HepG2 (cell line): ENCODE measurements at regions not wholly inside any gene's neighbourhood (a gene's known extent, or its start where the extent isn't known, plus 50 kb on each side); places are given as distances from the start of the nearest gene placed in this dataset.
A peak's percentile ranks its signal among the peaks of the same experiment; 100 is the strongest.

Source experiments
- ATAC-seq: fragments of 200-7000 bp; cut with Tn5 transposase; 3 replicates; pipeline ENCODE4 v1.9.1; 2020; ENCODE audit warnings: mild to moderate bottlenecking, moderate library complexity
- BruUV-seq: library from RNA; stranded (reverse); fragments of 400-500 nt; replicated peaks from 2 replicates; lab custom pipeline; 2021; lab: Mats Ljungman, UMichigan
- CTCF ChIA-PET: fragments of 300-600 bp; formaldehyde crosslinking; extraction: SDS; loops from one replicate; lab custom pipeline; 2021; ENCODE audit warnings: low total read pairs, inconsistent platforms, low intra/inter-chr PET ratio; lab: Yijun Ruan, JAX
- POLR2A ChIA-PET: fragments of 350-600 bp; sonication (Branson Sonifier 250); formaldehyde crosslinking; loops from one replicate; lab custom pipeline; 2020; ENCODE audit warnings: antibody characterized with exemption, inconsistent platforms; lab: Yijun Ruan, JAX
- DNase-seq: peaks from one replicate; pipeline ENCODE4 v3.0.0-alpha.2; 2015; ENCODE audit warnings: low spot score
- FAIRE-seq: peaks from 3 replicates; lab custom pipeline; 2011; peaks lifted over from hg19 to GRCh38; lab: Jason Lieb, UNC
- H2AFZ ChIP-seq: one replicate; pipeline ENCODE4 v1.6.1; 2011; ENCODE audit warnings: low read length, inconsistent platforms
- H3K27ac ChIP-seq: fragments of 300-600 bp; 3 replicates; pipeline ENCODE4 v1.8.0; 2011; ENCODE audit warnings: mixed run types, mild to moderate bottlenecking, mixed read lengths, low read length, inconsistent platforms; ENCODE audit not compliant: insufficient read depth; ENCODE audit errors: extremely low read length
- H3K27me3 ChIP-seq, 2 experiments: fragments of 200-600 bp in 1 of 2; 2 replicates in 1 of 2; 3 replicates in 1 of 2; pipeline versions ENCODE4 v1.6.0 to v1.8.0; 2011; ENCODE audit warnings: low read length in 2 of 2, mild to moderate bottlenecking in 2 of 2, moderate library complexity in 2 of 2, inconsistent platforms in 1 of 2; ENCODE audit not compliant: insufficient read depth in 2 of 2, control insufficient read depth in 1 of 2
- H3K36me3 ChIP-seq, 2 experiments: fragments of 200-600 bp in 1 of 2; replicated peaks in 1 of 2; 2 replicates in 1 of 2; 3 replicates in 1 of 2; pipeline versions ENCODE4 v1.5.1 to v1.8.0; 2011; ENCODE audit warnings: low read length in 2 of 2, inconsistent platforms in 1 of 2; ENCODE audit not compliant: insufficient read depth in 2 of 2, control insufficient read depth in 1 of 2
- H3K4me1 ChIP-seq: 2 replicates; pipeline ENCODE4 v1.5.1; 2012; ENCODE audit warnings: low read length, inconsistent platforms; ENCODE audit not compliant: insufficient read depth
- H3K4me2 ChIP-seq: 2 replicates; pipeline ENCODE4 v1.6.0; 2011; ENCODE audit warnings: low read depth, low read length, inconsistent platforms
- H3K4me3 ChIP-seq, 3 experiments: fragments of 200-600 bp in 1 of 3; sonication (generic), shearing (Covaris generic) in 1 of 3; replicated peaks in 1 of 3; 2 replicates each; pipeline ENCODE4 v1.5.1; 2011 to 2016; ENCODE audit warnings: low read length in 3 of 3, inconsistent platforms in 2 of 3, low read depth in 2 of 3, mild to moderate bottlenecking in 2 of 3, control low read depth in 1 of 3, mixed read lengths in 1 of 3; ENCODE audit not compliant: insufficient read depth in 1 of 3
- H3K79me2 ChIP-seq: one replicate; pipeline ENCODE4 v1.6.1; 2011; ENCODE audit warnings: low read length, inconsistent platforms; ENCODE audit not compliant: insufficient read depth
- H3K9ac ChIP-seq: 2 replicates; pipeline ENCODE4 v1.6.0; 2011; ENCODE audit warnings: mild to moderate bottlenecking, low read depth, low read length, inconsistent platforms; ENCODE audit not compliant: insufficient read depth
- H3K9me3 ChIP-seq: 2 replicates; pipeline ENCODE4 v1.5.1; 2012; ENCODE audit warnings: mild to moderate bottlenecking, low read length
- H4K20me1 ChIP-seq: 2 replicates; pipeline ENCODE4 v1.6.0; 2011; ENCODE audit warnings: inconsistent platforms, mild to moderate bottlenecking, low read length, moderate library complexity; ENCODE audit not compliant: insufficient read depth
- HDAC6 ChIP-seq: fragments of 200-600 bp; sonication (generic); IDR thresholded peaks from 2 replicates; pipeline ENCODE4 v1.7.0; 2017; ENCODE audit warnings: mild to moderate bottlenecking, antibody characterized with exemption, low read length, low read depth
- KAT8 ChIP-seq: IDR thresholded peaks from 2 replicates; pipeline ENCODE4 v1.6.1; 2016; ENCODE audit warnings: missing genetic modification reagents, missing compliant biosample characterization
- KDM1A ChIP-seq: IDR thresholded peaks from 2 replicates; pipeline ENCODE4 v1.6.1; 2016; ENCODE audit warnings: missing compliant biosample characterization
- KLF16 ChIP-seq, 2 experiments: sonication (generic) in 1 of 2; formaldehyde crosslinking in 1 of 2; IDR thresholded peaks; 2 replicates each; pipeline versions ENCODE4 v1.6.1 to v1.8.0; 2016 to 2023; ENCODE audit warnings: missing genetic modification reagents in 2 of 2, missing compliant biosample characterization in 1 of 2
- KLF9 ChIP-seq: IDR thresholded peaks from 2 replicates; pipeline ENCODE4 v1.6.1; 2016; ENCODE audit warnings: low read depth
- MAFK ChIP-seq, 2 experiments: IDR thresholded peaks in 1 of 2; conservative IDR thresholded peaks in 1 of 2; 2 replicates each; pipeline ENCODE4 v1.6.1; 2011; ENCODE audit warnings: improper control_type of control experiment in 2 of 2, low read length in 2 of 2
- MED1 ChIP-seq: sonication (generic); formaldehyde crosslinking; IDR thresholded peaks from 2 replicates; pipeline ENCODE4 v1.4.0; 2020; ENCODE audit warnings: missing genetic modification reagents
- NFE2L2 ChIP-seq: fragments of 150-350 bp; IDR thresholded peaks from 2 replicates; pipeline ENCODE4 v1.6.1; 2014; ENCODE audit warnings: low read length
- RAD51 ChIP-seq: fragments of 450-650 bp; IDR thresholded peaks from 2 replicates; pipeline ENCODE4 v1.6.1; 2016; ENCODE audit warnings: borderline replicate concordance
- SATB2 ChIP-seq: sonication (generic); formaldehyde crosslinking; IDR thresholded peaks from 2 replicates; pipeline ENCODE4 v1.5.0; 2020; ENCODE audit warnings: missing genetic modification reagents
- ZNF629 ChIP-seq: sonication (generic); formaldehyde crosslinking; conservative IDR thresholded peaks from 2 replicates; pipeline ENCODE4 v1.5.0; 2020; ENCODE audit warnings: missing genetic modification reagents
- ZNF777 ChIP-seq: sonication (generic); formaldehyde crosslinking; IDR thresholded peaks from 2 replicates; pipeline ENCODE4 v1.4.0; 2020; ENCODE audit warnings: missing genetic modification reagents
- ZSCAN22 ChIP-seq: sonication (generic); formaldehyde crosslinking; IDR thresholded peaks from 2 replicates; pipeline ENCODE4 v1.4.0; 2020; ENCODE audit warnings: mild to moderate bottlenecking, missing genetic modification reagents
- WGBS: methylation state at CpG from one replicate; pipeline ENCODE4 v1.1.6; 2017; ENCODE audit warnings: low lambda C conversion rate; 5-methylcytosine and 5-hydroxymethylcytosine counted together
- in situ Hi-C: cut with HindIII; loops from 2 replicates; pipeline ENCODE4 v1.10.0; 2017; ENCODE audit warnings: low pct_unique_long_range_greater_than_20kb; ENCODE audit not compliant: extremely low pct_ligation_motif_present
- intact Hi-C: fragments of 100-400 bp; cut with micrococcal nuclease; formaldehyde crosslinking; loops from one replicate; pipeline ENCODE4 v1.10.0; 2022; ENCODE audit not compliant: unreplicated experiment
- TF ChIP-seq, protein P1 (sequence below): sonication (generic); formaldehyde crosslinking; IDR thresholded peaks from 2 replicates; pipeline ENCODE4 v1.8.0; 2022; ENCODE audit warnings: mild to moderate bottlenecking, missing genetic modification reagents, moderate library complexity
- TF ChIP-seq, protein P2 (sequence below): IDR thresholded peaks from 2 replicates; pipeline ENCODE4 v1.6.1; 2016; ENCODE audit warnings: mild to moderate bottlenecking, missing biosample characterization, missing genetic modification reagents
- TF ChIP-seq, protein P3 (sequence below): sonication (generic); formaldehyde crosslinking; IDR thresholded peaks from 2 replicates; pipeline ENCODE4 v1.5.0; 2020; ENCODE audit warnings: missing genetic modification reagents, mild to moderate bottlenecking, borderline replicate concordance

DNA sequence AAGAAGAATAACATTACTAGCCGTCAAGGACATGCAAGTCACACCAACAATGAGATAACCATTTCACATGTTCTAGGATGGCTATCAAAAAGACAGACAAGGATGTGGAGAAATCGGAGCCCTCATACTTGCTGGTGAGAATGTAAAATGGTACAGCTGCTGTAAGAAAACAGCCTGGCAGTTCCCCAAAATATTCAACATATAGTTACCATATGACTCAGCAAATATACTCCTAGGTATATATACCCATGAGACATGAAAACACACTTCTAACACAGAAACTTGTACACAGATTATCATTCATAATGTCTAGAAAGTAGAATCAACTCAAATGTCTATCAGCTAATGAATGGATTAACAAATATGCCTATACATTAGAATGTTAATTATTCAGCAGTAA lies 105.4 kb upstream of the PCAT7 start:
- POLR2A ChIA-PET, result no interaction called here
- intact Hi-C loops, result no loop called here
- TF ChIP-seq ZNF777 (CRISPR knock-in tag) (no peak), NFE2L2 (peak; percentile 81), RAD51 (no peak), KLF9 (CRISPR knock-in tag) (no peak), ZNF629 (CRISPR knock-in tag) (no peak), HDAC6 (no peak), SATB2 (CRISPR knock-in tag) (no peak), KAT8 (CRISPR knock-in tag) (no peak), MAFK (conservative IDR thresholded peaks at IDR 0.05 in 1 of 2, IDR thresholded peaks at IDR 0.05 in 1 of 2; ENCODE audit: low read length in 2 of 2) (peak; percentile 22 to 46; a peak in 2 of 4 replicates), MED1 (no peak), KDM1A (CRISPR knock-in tag) (no peak), KLF16 (CRISPR knock-in tag; IDR thresholded peaks at IDR 0.05) (no peak), ZSCAN22 (CRISPR knock-in tag) (no peak)
- TF ChIP-seq, protein P1, sequence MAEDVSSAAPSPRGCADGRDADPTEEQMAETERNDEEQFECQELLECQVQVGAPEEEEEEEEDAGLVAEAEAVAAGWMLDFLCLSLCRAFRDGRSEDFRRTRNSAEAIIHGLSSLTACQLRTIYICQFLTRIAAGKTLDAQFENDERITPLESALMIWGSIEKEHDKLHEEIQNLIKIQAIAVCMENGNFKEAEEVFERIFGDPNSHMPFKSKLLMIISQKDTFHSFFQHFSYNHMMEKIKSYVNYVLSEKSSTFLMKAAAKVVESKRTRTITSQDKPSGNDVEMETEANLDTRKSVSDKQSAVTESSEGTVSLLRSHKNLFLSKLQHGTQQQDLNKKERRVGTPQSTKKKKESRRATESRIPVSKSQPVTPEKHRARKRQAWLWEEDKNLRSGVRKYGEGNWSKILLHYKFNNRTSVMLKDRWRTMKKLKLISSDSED (CRISPR knock-in tag), result no peak
- TF ChIP-seq, protein P2, sequence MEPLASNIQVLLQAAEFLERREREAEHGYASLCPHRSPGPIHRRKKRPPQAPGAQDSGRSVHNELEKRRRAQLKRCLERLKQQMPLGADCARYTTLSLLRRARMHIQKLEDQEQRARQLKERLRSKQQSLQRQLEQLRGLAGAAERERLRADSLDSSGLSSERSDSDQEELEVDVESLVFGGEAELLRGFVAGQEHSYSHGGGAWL (CRISPR knock-in tag), result no peak
- TF ChIP-seq, protein P3, sequence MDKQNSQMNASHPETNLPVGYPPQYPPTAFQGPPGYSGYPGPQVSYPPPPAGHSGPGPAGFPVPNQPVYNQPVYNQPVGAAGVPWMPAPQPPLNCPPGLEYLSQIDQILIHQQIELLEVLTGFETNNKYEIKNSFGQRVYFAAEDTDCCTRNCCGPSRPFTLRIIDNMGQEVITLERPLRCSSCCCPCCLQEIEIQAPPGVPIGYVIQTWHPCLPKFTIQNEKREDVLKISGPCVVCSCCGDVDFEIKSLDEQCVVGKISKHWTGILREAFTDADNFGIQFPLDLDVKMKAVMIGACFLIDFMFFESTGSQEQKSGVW (CRISPR knock-in tag), result no peak
- Histone ChIP-seq H3K4me3 (no peak overlapping the region), H3K9ac (no peak overlapping the region), H4K20me1 (no peaks in the 10 kb centered on the region), H3K27me3 (no peaks in the 10 kb centered on the region), H3K4me1 (no peaks in the 10 kb centered on the region), H3K27ac (no peak overlapping the region), H3K9me3 (no peaks in the 10 kb centered on the region), H3K79me2 (no peaks in the 10 kb centered on the region), H2AFZ (no peak overlapping the region), H3K4me2 (no peak overlapping the region), H3K36me3 (peaks cover 11 to 28% of the 10 kb centered on the region in 2 experiments; a peak in 4 of 5 replicates)
- ATAC-seq (no peak), DNase-seq (no peak), FAIRE-seq (no peak)
- BruUV-seq, result no TSS peak
- in situ Hi-C loops, result no loop called here
- WGBS, result 90% methylated on average over 2 of the region's 2 CpGs
- CTCF ChIA-PET, result no interaction called here
